Panc1 (cell line): ENCODE measurements at regions not wholly inside any gene's neighbourhood (a gene's known extent, or its start where the extent isn't known, plus 50 kb on each side); places are given as distances from the start of the nearest gene placed in this dataset.

Experiments
- CTCF ChIP-seq: fragments of 450-650 bp; IDR thresholded peaks from 2 replicates; pipeline ENCODE4 v1.5.1; 2017; ENCODE audit warnings: mild to moderate bottlenecking
- POLR2AphosphoS5 ChIP-seq: IDR thresholded peaks from 2 replicates; pipeline ENCODE4 v1.6.1; 2012; ENCODE audit warnings: mild to moderate bottlenecking, low read depth, low read length, moderate library complexity
- REST ChIP-seq, 2 experiments: IDR thresholded peaks; 2 replicates each; pipeline ENCODE4 v1.6.1; 2011 to 2012; ENCODE audit warnings: low read depth in 2 of 2, control low read depth in 1 of 2, low read length in 1 of 2, mild to moderate bottlenecking in 1 of 2, moderate library complexity in 1 of 2; ENCODE audit not compliant: insufficient read depth in 1 of 2
- SIN3A ChIP-seq: IDR thresholded peaks from 2 replicates; pipeline ENCODE4 v1.6.1; 2012; ENCODE audit warnings: low read depth, mild to moderate bottlenecking, low read length, moderate library complexity, borderline replicate concordance; ENCODE audit not compliant: insufficient read depth
- TCF7L2 ChIP-seq: IDR thresholded peaks from 2 replicates; pipeline ENCODE4 v1.6.1; 2011; ENCODE audit warnings: mild to moderate bottlenecking, low read depth, low read length, inconsistent platforms

- TF ChIP-seq CTCF (no peak), POLR2AphosphoS5 (no peak), REST (IDR thresholded peaks at IDR 0.05; ENCODE audit: insufficient read depth in 1 of 2, low read depth in 2 of 2, low read length in 1 of 2) (no peak), TCF7L2 (no peak), SIN3A (no peak)
These were observed 96.0 kb upstream of the POT1 start for GRCh38 chr7:125025620-125026019.
